Osteocyte (in vitro differentiated cells): ENCODE measurements at regions not wholly inside any gene's neighbourhood (a gene's known extent, or its start where the extent isn't known, plus 50 kb on each side); places are given as distances from the start of the nearest gene placed in this dataset.

Experiments
- DNase-seq: peaks from one replicate; pipeline ENCODE4 v3.0.0; 2021; ENCODE audit warnings: mixed read lengths; ENCODE audit not compliant: unreplicated experiment; ENCODE audit errors: extremely low spot score
- H3K27ac Mint-ChIP-seq: one replicate; pipeline ENCODE4 v1.8.0; 2021; ENCODE audit warnings: mild to moderate bottlenecking, mixed read lengths; ENCODE audit not compliant: unreplicated experiment
- H3K27me3 Mint-ChIP-seq: one replicate; pipeline ENCODE4 v1.8.0; 2021; ENCODE audit warnings: mixed read lengths; ENCODE audit not compliant: unreplicated experiment
- H3K36me3 Mint-ChIP-seq: one replicate; pipeline ENCODE4 v1.8.0; 2021; ENCODE audit warnings: mixed read lengths; ENCODE audit not compliant: unreplicated experiment
- H3K4me1 Mint-ChIP-seq: one replicate; pipeline ENCODE4 v1.8.0; 2021; ENCODE audit warnings: mixed read lengths; ENCODE audit not compliant: unreplicated experiment
- H3K4me3 Mint-ChIP-seq: one replicate; pipeline ENCODE4 v1.8.0; 2021; ENCODE audit warnings: mild to moderate bottlenecking, moderate library complexity, mixed read lengths; ENCODE audit not compliant: unreplicated experiment
- H3K9me3 Mint-ChIP-seq: one replicate; pipeline ENCODE4 v1.8.0; 2021; ENCODE audit warnings: mixed read lengths; ENCODE audit not compliant: unreplicated experiment
- CTCF ChIP-seq: fragments of 200-600 bp; sonication (generic); IDR thresholded peaks from 2 replicates; pipeline ENCODE4 v1.5.0; 2021; ENCODE audit warnings: antibody characterized with exemption, mild to moderate bottlenecking, moderate library complexity

GRCh38 chr11:97355230-97355629 lies 965.4 kb downstream of the JRKL start:
- Mint-ChIP-seq H3K4me1 (no peaks in the 10 kb centered on the region), H3K4me3 (no peak overlapping the region), H3K27ac (no peak overlapping the region), H3K27me3 (peaks cover 22% of the 10 kb centered on the region), H3K9me3 (no peaks in the 10 kb centered on the region), H3K36me3 (no peaks in the 10 kb centered on the region)
- no peak for DNase-seq
- TF ChIP-seq CTCF, result no peak

GRCh38 chr11:97356144-97356543 lies 966.3 kb downstream of the JRKL start:
- Mint-ChIP-seq H3K27ac (no peak overlapping the region), H3K4me1 (no peaks in the 10 kb centered on the region), H3K9me3 (no peaks in the 10 kb centered on the region), H3K36me3 (no peaks in the 10 kb centered on the region), H3K27me3 (peaks cover 18% of the 10 kb centered on the region), H3K4me3 (no peak overlapping the region)
- no peak for TF ChIP-seq CTCF
- no peak for DNase-seq

GRCh38 chr11:97359016-97359415 lies 969.2 kb downstream of the JRKL start:
- Mint-ChIP-seq H3K4me3 (no peak overlapping the region), H3K9me3 (no peaks in the 10 kb centered on the region), H3K27me3 (peaks cover 10% of the 10 kb centered on the region), H3K4me1 (peaks cover 15% of the 10 kb centered on the region), H3K36me3 (no peaks in the 10 kb centered on the region), H3K27ac (no peak overlapping the region)
- TF ChIP-seq CTCF, result no peak
- no peak for DNase-seq

- DNase-seq, result no peak
- no peaks in the 10 kb centered on the region for H3K36me3 Mint-ChIP-seq
- H3K4me3 Mint-ChIP-seq, result no peak overlapping the region
- TF ChIP-seq CTCF, result no peak
- peaks cover 2% of the 10 kb centered on the region for H3K27me3 Mint-ChIP-seq
- peaks cover 25% of the 10 kb centered on the region for H3K4me1 Mint-ChIP-seq
- H3K9me3 Mint-ChIP-seq, result peaks cover 13% of the 10 kb centered on the region
- H3K27ac Mint-ChIP-seq, result no peak overlapping the region
These were observed 972.1 kb downstream of the JRKL start for GRCh38 chr11:97361812-97362378.

- Mint-ChIP-seq H3K27ac (no peak overlapping the region), H3K36me3 (no peaks in the 10 kb centered on the region), H3K9me3 (peaks cover 19% of the 10 kb centered on the region), H3K4me3 (no peak overlapping the region), H3K27me3 (peaks cover 2% of the 10 kb centered on the region), H3K4me1 (peaks cover 25% of the 10 kb centered on the region)
- DNase-seq, result no peak
- TF ChIP-seq CTCF, result no peak
These were observed 973.5 kb downstream of the JRKL start for GRCh38 chr11:97363331-97363730.
